ENCODE measurements at regions not wholly inside any gene's neighbourhood (a gene's known extent, or its start where the extent isn't known, plus 50 kb on each side); places are given as distances from the start of the nearest gene placed in this dataset.

DNA sequence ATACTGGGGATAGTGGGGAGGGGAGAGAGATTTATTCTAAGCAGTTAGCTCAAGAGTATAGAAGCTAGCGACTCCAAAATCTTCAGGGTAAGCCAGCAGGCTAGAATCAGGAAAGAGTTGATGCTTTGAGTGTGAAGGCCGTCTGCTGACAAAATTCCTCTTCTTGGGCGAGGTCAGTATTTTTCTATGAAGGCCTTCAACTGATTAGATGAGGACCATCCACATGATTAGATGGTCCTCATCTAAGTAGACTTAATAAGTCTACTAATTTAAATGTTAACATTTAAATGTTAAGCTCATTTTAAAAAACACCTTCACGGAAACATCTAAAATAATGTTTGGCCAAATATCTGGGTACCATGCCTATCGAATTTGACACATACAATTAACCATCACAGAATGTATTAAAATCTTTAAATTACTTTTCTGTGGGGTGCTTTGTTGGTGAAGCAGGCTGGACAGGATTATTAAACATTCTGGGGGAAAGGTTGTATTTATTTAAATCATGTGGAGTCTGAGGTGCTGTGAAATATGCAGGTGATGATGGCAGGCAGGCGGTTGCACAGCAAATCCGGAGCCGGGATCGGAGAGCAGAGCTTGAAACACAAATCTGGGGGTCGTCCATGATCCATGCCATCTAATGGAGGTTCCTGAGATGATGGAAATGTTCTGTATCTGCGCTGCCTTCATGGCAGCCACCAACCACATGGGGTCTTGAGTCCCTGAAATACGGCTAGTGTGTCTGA lies 49.8 kb upstream of the ADORA2B start:
- DNase-seq (ENCODE audit: low spot score) = no peak

All from umbilical cord (tissue), 1 donor.